Omental fat pad (tissue), 3 donors: ENCODE measurements at regions not wholly inside any gene's neighbourhood (a gene's known extent, or its start where the extent isn't known, plus 50 kb on each side); places are given as distances from the start of the nearest gene placed in this dataset.

Source experiments
- ATAC-seq: fragments of 150-250 bp; one replicate; pipeline ENCODE4 v1.9.1; 2016; ENCODE audit warnings: mild to moderate bottlenecking, moderate library complexity; ENCODE audit not compliant: low FRiP score
- DNase-seq: peaks from one replicate; pipeline ENCODE4 v3.0.0-alpha.2; 2019; ENCODE audit warnings: low spot score
- TF ChIP-seq, protein P1 (sequence below), 3 donors: fragments of 450-650 bp; IDR thresholded peaks; one replicate each; pipeline ENCODE4 v1.5.1; 2016 to 2017; ENCODE audit warnings: antibody characterized with exemption in 3 of 3, mild to moderate bottlenecking in 3 of 3, moderate library complexity in 2 of 3

DNA sequence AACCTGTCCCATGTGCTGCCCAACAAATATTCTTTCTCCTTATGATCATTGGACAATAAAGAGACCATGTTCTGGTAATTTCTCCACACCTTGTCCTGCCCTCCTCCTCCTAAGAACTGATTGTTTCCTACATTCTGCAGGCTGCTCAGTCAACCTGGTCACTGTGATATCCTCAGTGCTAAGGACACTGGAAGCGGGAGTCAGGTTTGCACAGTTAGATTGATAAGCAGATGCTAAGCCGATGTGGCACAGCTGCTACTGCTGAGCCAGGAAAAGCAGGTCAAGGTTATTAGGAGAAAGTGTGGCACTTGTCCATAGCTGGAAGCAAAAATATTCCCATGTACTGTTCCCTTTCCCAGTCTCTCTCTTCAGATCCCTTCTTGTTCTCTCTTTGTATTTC, 154.8 kb downstream of the TFAP2B start:
- ATAC-seq (no peak), DNase-seq (no peak)
- TF ChIP-seq, protein P1, sequence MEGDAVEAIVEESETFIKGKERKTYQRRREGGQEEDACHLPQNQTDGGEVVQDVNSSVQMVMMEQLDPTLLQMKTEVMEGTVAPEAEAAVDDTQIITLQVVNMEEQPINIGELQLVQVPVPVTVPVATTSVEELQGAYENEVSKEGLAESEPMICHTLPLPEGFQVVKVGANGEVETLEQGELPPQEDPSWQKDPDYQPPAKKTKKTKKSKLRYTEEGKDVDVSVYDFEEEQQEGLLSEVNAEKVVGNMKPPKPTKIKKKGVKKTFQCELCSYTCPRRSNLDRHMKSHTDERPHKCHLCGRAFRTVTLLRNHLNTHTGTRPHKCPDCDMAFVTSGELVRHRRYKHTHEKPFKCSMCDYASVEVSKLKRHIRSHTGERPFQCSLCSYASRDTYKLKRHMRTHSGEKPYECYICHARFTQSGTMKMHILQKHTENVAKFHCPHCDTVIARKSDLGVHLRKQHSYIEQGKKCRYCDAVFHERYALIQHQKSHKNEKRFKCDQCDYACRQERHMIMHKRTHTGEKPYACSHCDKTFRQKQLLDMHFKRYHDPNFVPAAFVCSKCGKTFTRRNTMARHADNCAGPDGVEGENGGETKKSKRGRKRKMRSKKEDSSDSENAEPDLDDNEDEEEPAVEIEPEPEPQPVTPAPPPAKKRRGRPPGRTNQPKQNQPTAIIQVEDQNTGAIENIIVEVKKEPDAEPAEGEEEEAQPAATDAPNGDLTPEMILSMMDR (IDR thresholded peaks at IDR 0.05), result no peak

DNA sequence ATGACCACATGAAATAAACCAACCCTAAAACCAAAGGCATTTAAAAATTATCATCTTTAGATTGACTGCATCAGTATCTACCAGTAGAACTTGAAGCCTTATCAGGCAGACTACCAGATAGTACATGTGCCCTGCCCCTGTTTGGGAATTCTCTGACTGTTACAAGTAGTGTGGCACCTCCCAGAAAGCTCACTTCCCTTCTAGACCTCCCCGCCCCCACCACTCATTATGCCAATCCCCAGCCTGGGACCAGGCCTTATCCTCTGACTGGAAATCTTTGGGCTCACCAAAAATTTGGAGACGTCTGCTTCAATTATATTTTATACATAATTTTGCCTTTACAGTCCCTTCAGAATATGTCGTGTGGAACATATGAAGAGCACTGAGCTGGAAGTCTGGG, 155.6 kb downstream of the TFAP2B start:
- ATAC-seq (no peak), DNase-seq (no peak)
- TF ChIP-seq, protein P1 (IDR thresholded peaks at IDR 0.05), result no peak

DNA sequence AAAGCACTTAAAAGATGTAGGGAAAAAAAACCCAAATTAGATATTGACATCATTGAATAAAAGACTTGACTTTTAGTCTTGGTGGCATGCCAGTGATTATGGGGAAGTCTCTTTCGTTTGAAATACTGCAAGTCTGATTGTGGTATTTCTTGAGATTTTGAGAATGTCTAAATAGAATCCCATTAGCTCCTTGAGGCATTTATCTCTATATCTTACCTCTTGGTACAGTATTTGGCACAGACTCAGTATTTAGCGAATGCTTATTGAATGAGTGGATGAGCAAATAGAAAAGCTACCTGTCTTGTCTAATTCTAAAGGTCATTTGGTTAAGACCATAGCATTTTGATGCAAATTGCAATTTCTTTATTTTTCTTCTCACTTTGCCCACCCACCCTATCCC, 156.5 kb downstream of the TFAP2B start:
- TF ChIP-seq, protein P1 (IDR thresholded peaks at IDR 0.05), result no peak
- DNase-seq, result no peak
- no peak for ATAC-seq

DNA sequence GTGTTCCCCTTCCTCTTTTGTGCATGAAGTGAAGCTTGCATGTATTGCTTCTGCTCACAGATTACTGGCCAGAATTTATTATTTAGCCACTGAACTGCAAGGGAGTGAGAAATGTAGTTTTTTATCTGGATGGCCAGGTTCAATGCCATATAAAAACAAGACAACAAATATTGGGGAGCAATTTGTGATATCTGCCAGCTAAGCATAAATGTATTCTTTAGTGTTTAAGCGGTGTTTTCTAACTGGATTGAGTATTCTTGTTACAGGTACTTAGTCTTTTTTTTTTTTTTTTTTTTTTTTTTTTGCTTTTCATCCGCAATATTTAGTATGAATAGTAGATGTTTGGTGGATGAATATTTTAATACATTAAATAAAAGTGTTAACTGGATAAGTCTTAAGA, 158.2 kb downstream of the TFAP2B start:
- TF ChIP-seq, protein P1 (IDR thresholded peaks at IDR 0.05), result no peak

DNA sequence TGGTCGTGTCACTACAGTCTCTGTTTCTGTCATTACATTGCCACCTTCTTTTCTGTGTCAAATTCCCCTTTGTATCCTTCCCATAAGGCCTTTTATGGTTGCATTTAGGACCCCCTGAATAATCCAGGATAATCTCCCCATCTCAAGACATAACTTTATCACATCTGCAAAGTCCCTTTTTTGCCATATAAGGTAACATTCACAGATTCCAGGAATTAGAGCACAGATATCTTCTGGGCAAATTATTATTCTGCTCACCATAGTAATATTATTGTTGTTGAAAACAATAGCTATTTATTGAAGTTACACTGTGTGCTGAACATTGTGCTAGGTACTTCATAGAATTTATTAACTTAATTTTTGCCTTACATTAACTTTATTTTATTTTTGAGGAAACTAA, 159.1 kb downstream of the TFAP2B start:
- ATAC-seq (no peak), DNase-seq (no peak)
- TF ChIP-seq, protein P1 (IDR thresholded peaks at IDR 0.05), result no peak

More for the DNA sequence above, 158.2 kb downstream of the TFAP2B start:
- DNase-seq (no peak), ATAC-seq (no peak)

DNA sequence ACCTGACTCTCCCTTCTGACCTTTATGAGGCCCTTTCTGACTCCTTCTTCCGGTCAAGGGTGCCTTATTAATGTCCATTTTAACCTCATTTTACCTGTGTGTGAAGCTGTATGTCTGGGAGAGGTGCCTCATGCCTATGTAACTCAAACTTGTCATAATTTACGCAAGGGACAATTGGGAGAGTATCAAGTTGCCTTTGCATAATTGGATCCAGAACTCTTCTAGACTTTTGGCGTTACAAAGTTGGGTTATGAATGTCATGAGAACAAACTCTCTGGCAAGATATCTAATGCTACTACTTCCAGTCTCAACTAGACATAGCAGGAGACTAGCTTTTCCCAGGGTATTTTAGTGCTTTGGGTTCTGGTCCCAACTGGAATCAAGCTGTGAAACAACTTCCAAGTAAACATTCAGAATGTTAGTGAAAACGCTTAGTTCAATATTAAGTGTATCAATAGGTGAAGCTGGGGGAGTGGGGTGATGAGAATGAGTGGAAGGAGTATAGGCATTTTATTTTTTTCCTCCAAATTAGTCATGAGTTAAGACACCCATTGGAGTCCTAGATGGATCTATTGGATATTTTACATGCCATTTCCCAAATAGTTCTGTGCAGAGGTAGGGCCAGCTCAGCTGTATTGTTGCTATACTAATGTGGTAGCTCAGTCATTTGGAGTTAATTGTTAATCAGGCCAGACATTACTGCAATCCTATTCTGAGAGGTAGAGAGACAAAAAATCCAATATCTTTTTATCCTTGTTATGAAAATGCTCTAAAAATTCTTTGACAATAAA, 159.9 kb downstream of the TFAP2B start:
- ATAC-seq, result no peak
- TF ChIP-seq, protein P1 (IDR thresholded peaks at IDR 0.05), result no peak
- DNase-seq, result no peak

DNA sequence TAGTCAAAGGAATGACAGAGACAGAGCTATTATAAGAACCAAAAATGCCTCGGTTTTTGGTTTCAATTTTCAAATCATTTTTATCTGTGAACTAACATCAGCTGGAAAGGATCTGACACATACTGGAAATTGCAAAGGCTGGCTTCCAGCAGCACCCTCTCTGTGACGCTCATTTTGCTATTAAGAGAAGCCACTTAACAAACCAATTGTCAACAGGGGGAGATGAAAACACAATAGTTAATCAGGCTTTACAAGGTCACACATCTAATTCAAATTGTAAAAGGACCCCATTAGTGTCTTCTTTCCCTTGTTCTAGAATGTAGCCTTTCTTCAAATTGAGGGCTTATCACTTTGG, 160.5 kb downstream of the TFAP2B start:
- DNase-seq, result no peak
- TF ChIP-seq, protein P1 (IDR thresholded peaks at IDR 0.05), result no peak
- ATAC-seq, result no peak
